K562 (cell line): ENCODE measurements at regions not wholly inside any gene's neighbourhood (a gene's known extent, or its start where the extent isn't known, plus 50 kb on each side); places are given as distances from the start of the nearest gene placed in this dataset.

Source experiments
- ATAC-seq: fragments of 200-7000 bp; cut with Tn5 transposase; 3 replicates; pipeline ENCODE4 v1.9.1; 2020; ENCODE audit warnings: moderate library complexity
- BruUV-seq: library from RNA; stranded (reverse); fragments of 400-500 nt; replicated peaks from 2 replicates; lab custom pipeline; 2021; lab: Mats Ljungman, UMichigan
- CTCF ChIA-PET: fragments of 300-600 bp; formaldehyde crosslinking; extraction: SDS; loops from one replicate; lab custom pipeline; 2021; ENCODE audit warnings: low intra/inter-chr PET ratio; lab: Yijun Ruan, JAX
- POLR2A ChIA-PET: fragments of 300-600, 350-650 bp; sonication (Branson Sonifier 250); formaldehyde crosslinking; extraction: SDS; loops from one replicate; lab custom pipeline; 2021; ENCODE audit warnings: antibody characterized with exemption, inconsistent platforms; lab: Yijun Ruan, JAX
- DNase-seq, 4 experiments: peaks; one replicate each; pipeline versions ENCODE4 v3.0.0 to v3.0.0-alpha.2; 2011 to 2018; ENCODE audit warnings: low spot score in 3 of 4, mixed read lengths in 3 of 4; ENCODE audit errors: extremely low read depth in 1 of 4
- FAIRE-seq: peaks from 2 replicates; lab custom pipeline; 2011; peaks lifted over from hg19 to GRCh38; lab: Jason Lieb, UNC
- H2AFZ ChIP-seq: 2 replicates; pipeline ENCODE4 v1.6.0; 2011; ENCODE audit warnings: low read depth, low read length, control low read depth, inconsistent platforms
- H3K27ac ChIP-seq: fragments of 200-600 bp; 3 replicates; pipeline ENCODE4 v1.8.0; 2011; ENCODE audit warnings: low read depth, mild to moderate bottlenecking, control low read depth, inconsistent platforms, low read length, moderate library complexity, mixed read lengths; ENCODE audit errors: extremely low read depth
- H3K27me3 ChIP-seq, 2 experiments: fragments of 300-600 bp in 1 of 2; 2 replicates in 1 of 2; 3 replicates in 1 of 2; pipeline versions ENCODE4 v1.6.0 to v1.8.0; 2011; ENCODE audit warnings: inconsistent platforms in 2 of 2, low read length in 2 of 2, mild to moderate bottlenecking in 1 of 2, mixed read lengths in 1 of 2, moderate library complexity in 1 of 2; ENCODE audit not compliant: control insufficient read depth in 2 of 2, insufficient read depth in 2 of 2
- H3K36me3 ChIP-seq: fragments of 300-600 bp; 3 replicates; pipeline ENCODE4 v1.8.0; 2011; ENCODE audit warnings: mild to moderate bottlenecking, low read length, inconsistent platforms; ENCODE audit not compliant: control insufficient read depth, insufficient read depth
- H3K4me1 ChIP-seq, 2 experiments: fragments of 200-600 bp in 1 of 2; replicated peaks in 1 of 2; 2 replicates in 1 of 2; 3 replicates in 1 of 2; pipeline versions ENCODE4 v1.5.1 to v1.8.0; 2011; ENCODE audit warnings: inconsistent platforms in 2 of 2, low read length in 2 of 2, mild to moderate bottlenecking in 1 of 2, mixed read lengths in 1 of 2, moderate library complexity in 1 of 2; ENCODE audit not compliant: control insufficient read depth in 2 of 2, insufficient read depth in 2 of 2
- H3K4me2 ChIP-seq: 2 replicates; pipeline ENCODE4 v1.6.1; 2011; ENCODE audit warnings: low read length, control low read depth, inconsistent platforms, mixed read lengths; ENCODE audit not compliant: insufficient read depth
- H3K4me3 ChIP-seq: fragments of 200-600 bp; sonication (generic), shearing (Covaris generic); 2 replicates; pipeline ENCODE4 v1.5.1; 2016; ENCODE audit warnings: control low read depth, inconsistent platforms
- H3K79me2 ChIP-seq: fragments of 200-600 bp; 3 replicates; pipeline ENCODE4 v1.8.0; 2011; ENCODE audit warnings: low read length, inconsistent platforms; ENCODE audit not compliant: control insufficient read depth, insufficient read depth
- H3K9ac ChIP-seq, 2 experiments: 2 replicates each; pipeline versions ENCODE4 v1.6.0 to v1.6.1; 2011; ENCODE audit warnings: low read depth in 2 of 2, low read length in 2 of 2, control low read depth in 1 of 2, inconsistent platforms in 1 of 2, mild to moderate bottlenecking in 1 of 2, mixed read lengths in 1 of 2; ENCODE audit not compliant: insufficient read depth in 1 of 2
- H3K9me1 ChIP-seq: one replicate; pipeline ENCODE4 v1.6.0; 2011; ENCODE audit warnings: inconsistent platforms, mild to moderate bottlenecking, low read length, moderate library complexity; ENCODE audit not compliant: control insufficient read depth, insufficient read depth
- H3K9me3 ChIP-seq: replicated peaks from 2 replicates; pipeline ENCODE4 v1.5.1; 2011; ENCODE audit warnings: low read depth, low read length, inconsistent platforms; ENCODE audit not compliant: control insufficient read depth, insufficient read depth
- H4K20me1 ChIP-seq: replicated peaks from 2 replicates; pipeline ENCODE4 v1.6.1; 2011; ENCODE audit warnings: low read length, inconsistent platforms, mixed read lengths; ENCODE audit not compliant: control insufficient read depth, insufficient read depth
- CHD4 ChIP-seq: fragments of 200-600 bp; sonication (generic); IDR thresholded peaks from 3 replicates; pipeline ENCODE4 v1.6.1; 2012; ENCODE audit warnings: low read depth, mild to moderate bottlenecking, mixed read lengths, low read length, inconsistent platforms; ENCODE audit not compliant: insufficient read depth, insufficient replicate concordance, poor library complexity, severe bottlenecking
- CSDE1 ChIP-seq, 2 experiments: fragments of 450-650 bp; IDR thresholded peaks; 2 replicates each; pipeline ENCODE4 v1.6.1; 2016; ENCODE audit warnings: mild to moderate bottlenecking in 1 of 2
- GTF2F1 ChIP-seq: IDR thresholded peaks from 2 replicates; pipeline ENCODE4 v1.6.1; 2011; ENCODE audit warnings: low read depth, low read length, improper control_type of control experiment
- HNRNPUL1 ChIP-seq: fragments of 200-400 bp; formaldehyde crosslinking; IDR thresholded peaks from 2 replicates; pipeline ENCODE4 v1.6.1; 2017; ENCODE audit warnings: low read length
- MTA3 ChIP-seq: fragments of 450-650 bp; formaldehyde crosslinking; IDR thresholded peaks from 2 replicates; pipeline ENCODE4 v1.6.1; 2017; ENCODE audit warnings: mild to moderate bottlenecking, borderline replicate concordance
- NFIC ChIP-seq: fragments of 450-650 bp; IDR thresholded peaks from 2 replicates; pipeline ENCODE4 v1.6.1; 2017; ENCODE audit warnings: mild to moderate bottlenecking, inconsistent platforms
- POLR2A ChIP-seq: fragments of 450-650 bp; conservative IDR thresholded peaks from 2 replicates; pipeline ENCODE4 v1.6.1; 2016
- SIRT6 ChIP-seq: IDR thresholded peaks from one replicate; pipeline ENCODE4 v1.6.1; 2012; ENCODE audit warnings: low read depth, mild to moderate bottlenecking, control low read depth, inconsistent platforms, low read length, moderate library complexity
- SMARCA5 ChIP-seq: fragments of 450-650 bp; IDR thresholded peaks from 2 replicates; pipeline ENCODE4 v1.6.1; 2016
- SUPT5H ChIP-seq: fragments of 450-650 bp; IDR thresholded peaks from 2 replicates; pipeline ENCODE4 v1.6.1; 2016
- TAF15 ChIP-seq: fragments of 200-400 bp; formaldehyde crosslinking; IDR thresholded peaks from 2 replicates; pipeline ENCODE4 v1.6.1; 2017; ENCODE audit warnings: mild to moderate bottlenecking, low read depth, low read length, moderate library complexity
- ZBTB1 ChIP-seq: sonication (generic); formaldehyde crosslinking; IDR thresholded peaks from 2 replicates; pipeline ENCODE4 v1.8.1; 2023; ENCODE audit warnings: missing genetic modification reagents, low read depth, mild to moderate bottlenecking, borderline replicate concordance
- ZFP30 ChIP-seq: fragments of 250-450 bp; sonication (Bioruptor Pico); IDR thresholded peaks from 2 replicates; pipeline ENCODE4 v1.8.0; 2022; ENCODE audit warnings: moderate library complexity, mild to moderate bottlenecking, inconsistent platforms, borderline replicate concordance
- ZNF174 ChIP-seq: fragments of 250-450 bp; sonication (Bioruptor Pico); IDR thresholded peaks from 2 replicates; pipeline ENCODE4 v1.4.0; 2020; ENCODE audit warnings: mild to moderate bottlenecking
- ZNF354B ChIP-seq: fragments of 250-450 bp; sonication (Bioruptor Pico); IDR thresholded peaks from 2 replicates; pipeline ENCODE4 v1.4.0; 2020
- ZNF695 ChIP-seq: fragments of 450-650 bp; formaldehyde crosslinking; IDR thresholded peaks from 2 replicates; pipeline ENCODE4 v1.4.0; 2020; ENCODE audit warnings: mild to moderate bottlenecking, moderate library complexity
- ZNF778 ChIP-seq: fragments of 450-650 bp; formaldehyde crosslinking; IDR thresholded peaks from 2 replicates; pipeline ENCODE4 v1.4.0; 2020; ENCODE audit warnings: mild to moderate bottlenecking, moderate library complexity
- ZNF785 ChIP-seq: fragments of 250-450 bp; sonication (Bioruptor Pico); IDR thresholded peaks from 2 replicates; pipeline ENCODE4 v1.4.0; 2020; ENCODE audit warnings: mild to moderate bottlenecking
- WGBS: fragments of 100-300 bp; shearing (Covaris generic); methylation state at CpG from one replicate; pipeline ENCODE4 v1.1.6; 2016; ENCODE audit warnings: low coverage, mixed read lengths; ENCODE audit not compliant: insufficient coverage; ENCODE audit errors: missing lambda C conversion rate; 5-methylcytosine and 5-hydroxymethylcytosine counted together
- in situ Hi-C: fragments of 300-500 bp; cut with MboI; formaldehyde crosslinking; loops from 4 replicates; pipeline ENCODE4 v1.15.0; 2018; ENCODE audit warnings: inconsistent platforms, mixed read lengths
- intact Hi-C: fragments of 100-400 bp; cut with micrococcal nuclease; formaldehyde crosslinking; loops from 2 replicates; pipeline ENCODE4 v1.14.2; 2022
- TF ChIP-seq, protein P1 (sequence below): sonication (generic); formaldehyde crosslinking; IDR thresholded peaks from 2 replicates; pipeline ENCODE4 v1.8.1; 2022; ENCODE audit warnings: missing genetic modification reagents

DNA sequence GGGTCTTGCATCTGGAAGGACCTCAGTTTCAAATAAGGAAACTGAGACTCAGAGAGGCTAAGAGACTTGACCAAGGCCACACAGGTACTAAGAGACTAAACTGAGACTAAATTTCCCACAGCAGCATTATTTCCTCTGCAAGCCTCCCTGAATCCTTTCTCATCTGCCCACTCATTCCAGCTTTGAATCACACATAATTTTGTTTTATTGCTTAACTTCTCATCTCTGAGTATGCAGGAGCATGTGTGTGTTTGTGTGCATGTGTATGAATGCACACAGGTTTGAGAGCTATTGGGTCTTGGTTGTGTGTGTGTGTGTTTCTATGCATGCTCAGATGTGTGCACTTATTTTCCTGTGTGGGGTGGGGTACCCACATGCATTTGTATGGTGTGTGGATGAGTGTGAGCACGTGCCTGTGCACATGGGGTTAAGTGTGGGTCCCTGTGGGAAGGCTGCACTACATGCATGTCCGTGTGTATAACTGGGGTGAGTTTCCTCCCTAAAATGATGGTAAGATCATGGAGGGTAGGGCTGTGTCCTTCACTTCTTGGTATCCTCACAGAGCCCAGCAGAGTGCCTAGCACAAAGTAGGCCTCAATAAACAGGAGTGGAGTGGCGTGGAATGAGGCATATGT, 74.4 kb upstream of the ZC3H12A start:
- 0% methylated on average over 3 of the region's 3 CpGs for WGBS
- POLR2A ChIA-PET: interaction anchor here (0.8 to 1.0 kb wide), 2 partner anchors 9 to 77 kb away, joined by 3 read pairs; no protein-coding TSS in a partner anchor

More for the DNA sequence above, 74.4 kb upstream of the ZC3H12A start:
- BruUV-seq: no TSS peak
- Histone ChIP-seq H3K27ac (no peak overlapping the region), H3K79me2 (no peaks in the 10 kb centered on the region), H2AFZ (no peak overlapping the region), H3K4me2 (no peak overlapping the region), H3K9me1 (peaks cover 3% of the 10 kb centered on the region), H3K9me3 (no peaks in the 10 kb centered on the region), H3K4me1 (no peaks in the 10 kb centered on the region), H3K36me3 (no peaks in the 10 kb centered on the region), H3K9ac (no peak overlapping the region), H4K20me1 (no peaks in the 10 kb centered on the region), H3K27me3 (peaks cover 21 to 48% of the 10 kb centered on the region in 2 experiments; a peak in 3 of 5 replicates), H3K4me3 (no peak overlapping the region)
- CTCF ChIA-PET: no interaction called here
- ATAC-seq: no peak
- no peak for DNase-seq
- intact Hi-C loops: no loop called here
- TF ChIP-seq CHD4 (no peak), MTA3 (no peak), GTF2F1 (no peak), HNRNPUL1 (no peak), ZNF354B (CRISPR knock-in tag) (no peak), ZNF785 (CRISPR knock-in tag) (no peak), CSDE1 (IDR thresholded peaks at IDR 0.05) (no peak), TAF15 (no peak), ZBTB1 (CRISPR knock-in tag) (no peak), SIRT6 (no peak), ZNF695 (no peak), SMARCA5 (no peak), ZFP30 (CRISPR knock-in tag) (no peak), POLR2A (no peak), ZNF174 (CRISPR knock-in tag) (no peak), SUPT5H (no peak), ZNF778 (CRISPR knock-in tag) (no peak), NFIC (no peak)
- TF ChIP-seq, protein P1, sequence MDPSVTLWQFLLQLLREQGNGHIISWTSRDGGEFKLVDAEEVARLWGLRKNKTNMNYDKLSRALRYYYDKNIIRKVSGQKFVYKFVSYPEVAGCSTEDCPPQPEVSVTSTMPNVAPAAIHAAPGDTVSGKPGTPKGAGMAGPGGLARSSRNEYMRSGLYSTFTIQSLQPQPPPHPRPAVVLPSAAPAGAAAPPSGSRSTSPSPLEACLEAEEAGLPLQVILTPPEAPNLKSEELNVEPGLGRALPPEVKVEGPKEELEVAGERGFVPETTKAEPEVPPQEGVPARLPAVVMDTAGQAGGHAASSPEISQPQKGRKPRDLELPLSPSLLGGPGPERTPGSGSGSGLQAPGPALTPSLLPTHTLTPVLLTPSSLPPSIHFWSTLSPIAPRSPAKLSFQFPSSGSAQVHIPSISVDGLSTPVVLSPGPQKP (CRISPR knock-in tag): no peak
- in situ Hi-C loops: no loop called here
- no peak for FAIRE-seq
